ENCODE measurements at regions not wholly inside any gene's neighbourhood (a gene's known extent, or its start where the extent isn't known, plus 50 kb on each side); places are given as distances from the start of the nearest gene placed in this dataset.
A peak's percentile ranks its signal among the peaks of the same experiment; 100 is the strongest.
"Not testable (repeated sequence)": the region's sequence is repeated elsewhere in the genome, so short reads cannot be mapped to it uniquely, and the experiment has no call there.

DNA sequence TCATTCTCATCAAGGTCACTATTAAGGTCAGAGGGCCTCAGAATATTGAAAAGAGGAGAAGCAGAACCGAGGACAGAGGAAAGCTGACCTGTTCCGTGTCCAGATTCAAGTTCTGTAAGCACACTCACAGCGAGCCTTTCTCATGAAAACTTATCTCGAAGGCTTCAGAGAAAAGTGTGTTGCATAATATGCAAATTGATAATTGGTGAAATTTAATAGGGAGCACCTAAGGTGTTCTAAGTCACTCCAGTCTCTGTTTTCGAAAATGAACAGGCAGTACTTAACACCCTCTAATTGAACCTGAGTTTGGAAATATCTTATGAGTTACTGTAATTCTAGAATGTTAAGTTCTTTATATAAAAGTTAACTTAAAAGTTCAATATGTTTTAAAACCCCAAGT, 181.2 kb upstream of the PDE10A start:
- Histone ChIP-seq H3K9ac (ENCODE audit: low read depth in 1 of 2, low read length in 2 of 2) (no peak overlapping the region), H3K9me3 (ENCODE audit: control insufficient read depth in 2 of 2, low read length in 2 of 2) (no peaks in the 10 kb centered on the region), H3K27me3 (ENCODE audit: control insufficient read depth in 2 of 2, insufficient read depth in 2 of 2, low read length in 2 of 2) (no peaks in the 10 kb centered on the region), H3K4me1 (ENCODE audit: control insufficient read depth in 2 of 2, insufficient read depth in 2 of 2, low read length in 2 of 2) (peaks cover 25 to 36% of the 10 kb centered on the region in 2 donors), H3K27ac (ENCODE audit: low read depth in 2 of 2, low read length in 2 of 2) (no peak overlapping the region), H3K36me3 (ENCODE audit: control insufficient read depth in 2 of 2, insufficient read depth in 2 of 2, low read length in 2 of 2) (no peaks in the 10 kb centered on the region), H3K4me3 (ENCODE audit: low read length in 2 of 2) (no peak overlapping the region)

- no peak overlapping the region for H3K27ac ChIP-seq (ENCODE audit: low read depth in 2 of 2, low read length in 2 of 2)
Observed at GRCh38 chr6:165843568-165844113, 180.6 kb upstream of the PDE10A start.

GRCh38 chr6:165843121-165843520, 180.1 kb upstream of the PDE10A start:
- H3K27ac ChIP-seq (ENCODE audit: low read depth in 2 of 2, low read length in 2 of 2): peak overlapping the region in 1 of 2 donors; percentile 34
- H3K4me3 ChIP-seq (ENCODE audit: low read length in 2 of 2): no peak overlapping the region
- no peaks in the 10 kb centered on the region for H3K9me3 ChIP-seq (ENCODE audit: control insufficient read depth in 2 of 2, low read length in 2 of 2)

More at GRCh38 chr6:165843568-165844113, 180.6 kb upstream of the PDE10A start:
- Histone ChIP-seq H3K9me3 (ENCODE audit: control insufficient read depth in 2 of 2, low read length in 2 of 2) (no peaks in the 10 kb centered on the region), H3K36me3 (ENCODE audit: control insufficient read depth in 2 of 2, insufficient read depth in 2 of 2, low read length in 2 of 2) (no peaks in the 10 kb centered on the region), H3K27me3 (ENCODE audit: control insufficient read depth in 2 of 2, insufficient read depth in 2 of 2, low read length in 2 of 2) (no peaks in the 10 kb centered on the region), H3K4me3 (ENCODE audit: low read length in 2 of 2) (no peak overlapping the region), H3K4me1 (ENCODE audit: control insufficient read depth in 2 of 2, insufficient read depth in 2 of 2, low read length in 2 of 2) (peaks cover 25 to 36% of the 10 kb centered on the region in 2 donors), H3K9ac (ENCODE audit: low read depth in 1 of 2, low read length in 2 of 2) (no peak overlapping the region)

GRCh38 chr6:165842281-165842936, 179.4 kb upstream of the PDE10A start:
- H3K4me1 ChIP-seq (ENCODE audit: control insufficient read depth in 2 of 2, insufficient read depth in 2 of 2, low read length in 2 of 2): peaks cover 26 to 32% of the 10 kb centered on the region in 2 donors
- H3K36me3 ChIP-seq (ENCODE audit: control insufficient read depth in 2 of 2, insufficient read depth in 2 of 2, low read length in 2 of 2): no peaks in the 10 kb centered on the region
- no peak overlapping the region for H3K9ac ChIP-seq (ENCODE audit: low read depth in 1 of 2, low read length in 2 of 2)
- H3K4me3 ChIP-seq (ENCODE audit: low read length in 2 of 2): no peak overlapping the region
- no peaks in the 10 kb centered on the region for H3K27me3 ChIP-seq (ENCODE audit: control insufficient read depth in 2 of 2, insufficient read depth in 2 of 2, low read length in 2 of 2)
- no peaks in the 10 kb centered on the region for H3K9me3 ChIP-seq (ENCODE audit: control insufficient read depth in 2 of 2, low read length in 2 of 2)
- peak overlapping the region in 1 of 2 donors; percentile 34 for H3K27ac ChIP-seq (ENCODE audit: low read depth in 2 of 2, low read length in 2 of 2)

More at GRCh38 chr6:165843121-165843520, 180.1 kb upstream of the PDE10A start:
- Histone ChIP-seq H3K9ac (ENCODE audit: low read depth in 1 of 2, low read length in 2 of 2) (no peak overlapping the region), H3K4me1 (ENCODE audit: control insufficient read depth in 2 of 2, insufficient read depth in 2 of 2, low read length in 2 of 2) (peaks cover 25 to 36% of the 10 kb centered on the region in 2 donors), H3K36me3 (ENCODE audit: control insufficient read depth in 2 of 2, insufficient read depth in 2 of 2, low read length in 2 of 2) (no peaks in the 10 kb centered on the region), H3K27me3 (ENCODE audit: control insufficient read depth in 2 of 2, insufficient read depth in 2 of 2, low read length in 2 of 2) (no peaks in the 10 kb centered on the region)

DNA sequence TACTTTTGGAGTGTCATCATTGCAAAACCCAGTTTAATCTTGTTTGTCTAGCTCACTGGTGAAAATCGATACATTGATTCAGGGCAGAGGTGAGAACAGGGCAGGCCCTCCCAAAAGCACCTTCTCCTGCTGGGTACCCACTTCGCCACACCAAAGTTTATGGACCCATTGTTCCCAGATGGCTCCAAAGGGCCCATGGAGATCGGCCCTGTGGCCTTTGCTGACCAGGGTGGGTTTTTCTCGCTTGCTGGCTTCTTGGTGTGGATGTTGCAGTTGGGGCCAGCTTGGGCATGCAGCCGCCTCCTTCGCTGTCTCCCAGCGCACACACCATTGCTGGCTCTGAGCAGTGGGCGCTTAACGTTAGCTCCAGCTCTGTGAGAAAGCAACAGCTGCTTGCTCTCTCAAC, 178.1 kb upstream of the PDE10A start:
- Histone ChIP-seq H3K27ac (ENCODE audit: low read depth in 2 of 2, low read length in 2 of 2) (no peak overlapping the region), H3K9me3 (ENCODE audit: control insufficient read depth in 2 of 2, low read length in 2 of 2) (no peaks in the 10 kb centered on the region), H3K4me3 (ENCODE audit: low read length in 2 of 2) (no peak overlapping the region), H3K9ac (ENCODE audit: low read depth in 1 of 2, low read length in 2 of 2) (no peak overlapping the region), H3K36me3 (ENCODE audit: control insufficient read depth in 2 of 2, insufficient read depth in 2 of 2, low read length in 2 of 2) (no peaks in the 10 kb centered on the region), H3K27me3 (ENCODE audit: control insufficient read depth in 2 of 2, insufficient read depth in 2 of 2, low read length in 2 of 2) (no peaks in the 10 kb centered on the region), H3K4me1 (ENCODE audit: control insufficient read depth in 2 of 2, insufficient read depth in 2 of 2, low read length in 2 of 2) (peaks cover 20% of the 10 kb centered on the region in 2 donors)

DNA sequence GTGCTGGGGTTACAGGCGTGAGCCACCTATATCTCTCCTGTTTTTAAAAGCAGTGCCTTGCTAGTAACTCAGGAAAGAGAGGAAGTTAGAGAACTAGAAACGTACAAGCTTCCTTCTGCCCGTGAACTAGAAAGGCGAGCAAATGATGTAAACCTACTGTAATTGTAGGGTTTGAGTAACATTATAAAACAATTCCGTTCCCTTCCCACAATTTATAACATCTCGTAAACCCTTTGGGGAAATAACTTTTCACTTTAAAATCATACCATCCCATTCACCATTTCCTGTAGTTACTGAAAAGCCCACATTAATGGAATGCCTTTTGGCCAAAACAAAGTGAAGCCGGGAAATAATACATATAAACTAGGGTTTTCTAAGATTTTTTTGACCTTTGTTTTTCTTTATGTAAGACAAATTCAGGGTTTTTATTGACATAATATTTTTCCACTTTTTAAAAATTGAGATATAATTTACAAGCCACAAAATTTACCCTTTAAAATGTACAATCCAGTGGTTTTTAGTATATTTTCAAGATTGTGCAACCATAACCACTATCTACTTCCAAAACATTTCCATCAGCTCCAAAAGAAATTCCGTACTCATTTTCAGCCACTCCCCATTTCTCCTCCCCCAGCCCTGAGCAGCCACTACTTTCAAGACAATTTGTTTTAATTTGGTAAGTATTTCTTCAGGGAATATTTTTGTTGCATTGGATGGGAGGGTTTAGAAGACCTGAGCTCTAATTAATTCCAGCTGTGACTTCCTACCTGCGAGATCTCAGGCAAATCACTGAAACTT, 175.1 kb upstream of the PDE10A start:
- Histone ChIP-seq H3K27ac (ENCODE audit: low read depth in 2 of 2, low read length in 2 of 2) (no peak overlapping the region), H3K27me3 (ENCODE audit: control insufficient read depth in 2 of 2, insufficient read depth in 2 of 2, low read length in 2 of 2) (peaks cover 0 to 2% of the 10 kb centered on the region in 2 donors), H3K9me3 (ENCODE audit: control insufficient read depth in 2 of 2, low read length in 2 of 2) (no peaks in the 10 kb centered on the region), H3K36me3 (ENCODE audit: control insufficient read depth in 2 of 2, insufficient read depth in 2 of 2, low read length in 2 of 2) (no peaks in the 10 kb centered on the region), H3K9ac (ENCODE audit: low read depth in 1 of 2, low read length in 2 of 2) (no peak overlapping the region), H3K4me3 (ENCODE audit: low read length in 2 of 2) (no peak overlapping the region), H3K4me1 (ENCODE audit: control insufficient read depth in 2 of 2, insufficient read depth in 2 of 2, low read length in 2 of 2) (peaks cover 20 to 24% of the 10 kb centered on the region in 2 donors)

GRCh38 chr6:165836648-165837047, 173.6 kb upstream of the PDE10A start:
- peaks cover 15 to 18% of the 10 kb centered on the region in 2 donors for H3K4me1 ChIP-seq (ENCODE audit: control insufficient read depth in 2 of 2, insufficient read depth in 2 of 2, low read length in 2 of 2)

DNA sequence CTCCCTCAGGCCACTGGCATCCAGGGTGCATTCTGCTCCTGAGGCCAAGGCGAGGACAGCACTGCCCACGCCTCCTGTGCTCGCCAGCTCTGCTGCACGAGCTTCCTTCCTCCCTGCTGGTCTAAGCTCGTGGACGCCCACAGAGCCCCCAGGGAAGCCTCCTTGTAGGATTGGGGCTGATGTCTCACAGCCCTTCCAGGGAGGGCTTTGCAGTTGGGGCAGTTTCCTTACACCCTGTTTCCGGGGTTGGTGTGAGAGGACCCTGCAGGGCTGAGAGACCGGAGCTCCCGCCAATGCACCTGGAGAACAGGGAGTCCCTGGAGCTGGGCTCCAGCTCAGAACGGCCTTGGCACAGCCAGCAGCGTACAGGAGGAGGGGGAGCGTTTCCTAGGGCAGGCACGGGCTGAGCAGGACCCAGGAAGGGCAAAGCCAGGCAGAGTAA, 172.4 kb upstream of the PDE10A start:
- H3K9ac ChIP-seq (ENCODE audit: low read depth in 1 of 2, low read length in 2 of 2): no peak overlapping the region
- H3K4me1 ChIP-seq (ENCODE audit: control insufficient read depth in 2 of 2, insufficient read depth in 2 of 2, low read length in 2 of 2): peaks cover 15 to 18% of the 10 kb centered on the region in 2 donors
- H3K36me3 ChIP-seq (ENCODE audit: control insufficient read depth in 2 of 2, insufficient read depth in 2 of 2, low read length in 2 of 2): no peaks in the 10 kb centered on the region
- H3K27me3 ChIP-seq (ENCODE audit: control insufficient read depth in 2 of 2, insufficient read depth in 2 of 2, low read length in 2 of 2): peaks cover 0 to 2% of the 10 kb centered on the region in 2 donors
- H3K27ac ChIP-seq (ENCODE audit: low read depth in 2 of 2, low read length in 2 of 2): no peak overlapping the region
- H3K4me3 ChIP-seq (ENCODE audit: low read length in 2 of 2): no peak overlapping the region
- no peaks in the 10 kb centered on the region for H3K9me3 ChIP-seq (ENCODE audit: control insufficient read depth in 2 of 2, low read length in 2 of 2)

More at GRCh38 chr6:165836648-165837047, 173.6 kb upstream of the PDE10A start:
- not testable (repeated sequence) for H3K27ac ChIP-seq (ENCODE audit: low read depth in 2 of 2, low read length in 2 of 2); H3K9me3 ChIP-seq (ENCODE audit: control insufficient read depth in 2 of 2, low read length in 2 of 2); H3K27me3 ChIP-seq (ENCODE audit: control insufficient read depth in 2 of 2, insufficient read depth in 2 of 2, low read length in 2 of 2); H3K4me3 ChIP-seq (ENCODE audit: low read length in 2 of 2); H3K36me3 ChIP-seq (ENCODE audit: control insufficient read depth in 2 of 2, insufficient read depth in 2 of 2, low read length in 2 of 2); H3K9ac ChIP-seq (ENCODE audit: low read depth in 1 of 2, low read length in 2 of 2)

- H3K9ac ChIP-seq (ENCODE audit: low read depth in 1 of 2, low read length in 2 of 2): no peak overlapping the region
- no peak overlapping the region for H3K4me3 ChIP-seq (ENCODE audit: low read length in 2 of 2)
- H3K4me1 ChIP-seq (ENCODE audit: control insufficient read depth in 2 of 2, insufficient read depth in 2 of 2, low read length in 2 of 2): peaks cover 15 to 18% of the 10 kb centered on the region in 2 donors
- peaks cover 0 to 2% of the 10 kb centered on the region in 2 donors for H3K27me3 ChIP-seq (ENCODE audit: control insufficient read depth in 2 of 2, insufficient read depth in 2 of 2, low read length in 2 of 2)
- no peaks in the 10 kb centered on the region for H3K36me3 ChIP-seq (ENCODE audit: control insufficient read depth in 2 of 2, insufficient read depth in 2 of 2, low read length in 2 of 2)
- no peak overlapping the region for H3K27ac ChIP-seq (ENCODE audit: low read depth in 2 of 2, low read length in 2 of 2)
- H3K9me3 ChIP-seq (ENCODE audit: control insufficient read depth in 2 of 2, low read length in 2 of 2): no peaks in the 10 kb centered on the region
Observed at GRCh38 chr6:165834613-165835259, 171.7 kb upstream of the PDE10A start.

Measured in mucosa of rectum (tissue), 2 donors.